CD14-positive monocyte (primary cell): ENCODE measurements at regions not wholly inside any gene's neighbourhood (a gene's known extent, or its start where the extent isn't known, plus 50 kb on each side); places are given as distances from the start of the nearest gene placed in this dataset.

ENCODE experiments used
- DNase-seq, 3 donors: peaks; one replicate each; pipeline ENCODE4 v3.0.0-alpha.2; 2011 to 2022
- H2AFZ ChIP-seq: 2 replicates; pipeline ENCODE4 v1.6.0; 2012; ENCODE audit warnings: mild to moderate bottlenecking, low read depth, low read length, inconsistent platforms; ENCODE audit not compliant: insufficient read depth, poor library complexity, severe bottlenecking
- H3K27ac ChIP-seq, 2 donors: 1 replicate in 1 of 2; 2 replicates in 1 of 2; pipeline ENCODE4 v1.5.1; 2012 to 2013; ENCODE audit warnings: low read length in 2 of 2, control low read depth in 1 of 2, inconsistent platforms in 1 of 2, low read depth in 1 of 2, mild to moderate bottlenecking in 1 of 2
- H3K27me3 ChIP-seq, 2 donors: one replicate each; pipeline versions ENCODE4 v1.6.0 to v1.6.1; 2011 to 2013; ENCODE audit warnings: low read length in 2 of 2; ENCODE audit not compliant: control insufficient read depth in 2 of 2, insufficient read depth in 2 of 2
- H3K36me3 ChIP-seq, 2 donors: replicated peaks in 1 of 2; 1 replicate in 1 of 2; 2 replicates in 1 of 2; pipeline versions ENCODE4 v1.5.1 to v1.6.1; 2012 to 2013; ENCODE audit warnings: low read length in 2 of 2, control low read depth in 1 of 2, inconsistent platforms in 1 of 2, mild to moderate bottlenecking in 1 of 2; ENCODE audit not compliant: insufficient read depth in 2 of 2, control insufficient read depth in 1 of 2
- H3K4me1 ChIP-seq, 2 donors: 1 replicate in 1 of 2; 2 replicates in 1 of 2; pipeline versions ENCODE4 v1.5.1 to v1.6.1; 2012 to 2013; ENCODE audit warnings: low read length in 2 of 2, control low read depth in 1 of 2, inconsistent platforms in 1 of 2, mild to moderate bottlenecking in 1 of 2, moderate library complexity in 1 of 2; ENCODE audit not compliant: insufficient read depth in 2 of 2, control insufficient read depth in 1 of 2
- H3K4me2 ChIP-seq: replicated peaks from 2 replicates; pipeline ENCODE3; 2012; ENCODE audit warnings: low read length, moderate library complexity, mild to moderate bottlenecking; ENCODE audit not compliant: poor library complexity, severe bottlenecking; ENCODE audit errors: extremely low read depth
- H3K4me3 ChIP-seq, 3 experiments: fragments of 200-600 bp in 1 of 3; sonication (generic) in 1 of 3; replicated peaks in 1 of 3; 1 replicate in 2 of 3; 2 replicates in 1 of 3; pipeline ENCODE4 v1.5.1; 2011 to 2013; ENCODE audit warnings: low read length in 3 of 3, mild to moderate bottlenecking in 3 of 3, control low read depth in 2 of 3, low read depth in 2 of 3, inconsistent platforms in 1 of 3, moderate library complexity in 1 of 3
- H3K79me2 ChIP-seq: 2 replicates; pipeline ENCODE4 v1.6.0; 2012; ENCODE audit warnings: mild to moderate bottlenecking, control low read depth, inconsistent platforms, low read length, moderate library complexity; ENCODE audit not compliant: insufficient read depth
- H3K9ac ChIP-seq: 2 replicates; pipeline ENCODE4 v1.6.0; 2017; ENCODE audit warnings: low read length, mild to moderate bottlenecking; ENCODE audit not compliant: insufficient read depth, poor library complexity, severe bottlenecking
- H3K9me3 ChIP-seq, 2 donors: replicated peaks in 1 of 2; 1 replicate in 1 of 2; 2 replicates in 1 of 2; pipeline versions ENCODE4 v1.5.1 to v1.6.1; 2012 to 2013; ENCODE audit warnings: low read length in 2 of 2, control low read depth in 1 of 2; ENCODE audit not compliant: control insufficient read depth in 1 of 2, insufficient read depth in 1 of 2
- H4K20me1 ChIP-seq: 2 replicates; pipeline ENCODE4 v1.6.0; 2012; ENCODE audit warnings: mild to moderate bottlenecking, low read length, control low read depth, moderate library complexity; ENCODE audit not compliant: insufficient read depth
- H3K27ac Mint-ChIP-seq, 7 donors: one replicate each; pipeline ENCODE4 v1.8.0; 2020; ENCODE audit warnings: mild to moderate bottlenecking in 7 of 7, mixed read lengths in 7 of 7, moderate library complexity in 6 of 7, inconsistent platforms in 2 of 7
- H3K27me3 Mint-ChIP-seq, 3 donors: one replicate each; pipeline ENCODE4 v1.8.0; 2021 to 2022; ENCODE audit warnings: low read depth in 3 of 3, mild to moderate bottlenecking in 3 of 3, mixed read lengths in 3 of 3, moderate library complexity in 3 of 3, inconsistent platforms in 1 of 3
- H3K36me3 Mint-ChIP-seq, 2 donors: one replicate each; pipeline ENCODE4 v1.8.0; 2020; ENCODE audit warnings: mixed read lengths in 2 of 2, inconsistent platforms in 1 of 2, mild to moderate bottlenecking in 1 of 2
- H3K4me1 Mint-ChIP-seq: one replicate; pipeline ENCODE4 v1.8.0; 2020; ENCODE audit warnings: mild to moderate bottlenecking, mixed read lengths
- H3K4me3 Mint-ChIP-seq, 2 donors: one replicate each; pipeline ENCODE4 v1.8.0; 2020; ENCODE audit warnings: mild to moderate bottlenecking in 2 of 2, mixed read lengths in 2 of 2, moderate library complexity in 1 of 2
- H3K9me3 Mint-ChIP-seq, 7 donors: one replicate each; pipeline ENCODE4 v1.8.0; 2020 to 2022; ENCODE audit warnings: mixed read lengths in 7 of 7, mild to moderate bottlenecking in 6 of 7, moderate library complexity in 6 of 7, inconsistent platforms in 2 of 7
- WGBS: methylation state at CpG from one replicate; pipeline ENCODE4 v1.1.5; 2013; ENCODE audit warnings: missing lambda C conversion rate; ENCODE audit not compliant: insufficient coverage; 5-methylcytosine and 5-hydroxymethylcytosine counted together
- intact Hi-C, 2 donors: fragments of 100-400 bp; cut with micrococcal nuclease; formaldehyde crosslinking; loops; one replicate each; pipeline versions ENCODE4 v1.15.0 to v1.15.1; 2023
- TF ChIP-seq, protein P1 (sequence below): fragments of 200-600 bp; IDR thresholded peaks from one replicate; pipeline ENCODE4 v1.8.0; 2022; ENCODE audit warnings: antibody characterized with exemption, mild to moderate bottlenecking

DNA sequence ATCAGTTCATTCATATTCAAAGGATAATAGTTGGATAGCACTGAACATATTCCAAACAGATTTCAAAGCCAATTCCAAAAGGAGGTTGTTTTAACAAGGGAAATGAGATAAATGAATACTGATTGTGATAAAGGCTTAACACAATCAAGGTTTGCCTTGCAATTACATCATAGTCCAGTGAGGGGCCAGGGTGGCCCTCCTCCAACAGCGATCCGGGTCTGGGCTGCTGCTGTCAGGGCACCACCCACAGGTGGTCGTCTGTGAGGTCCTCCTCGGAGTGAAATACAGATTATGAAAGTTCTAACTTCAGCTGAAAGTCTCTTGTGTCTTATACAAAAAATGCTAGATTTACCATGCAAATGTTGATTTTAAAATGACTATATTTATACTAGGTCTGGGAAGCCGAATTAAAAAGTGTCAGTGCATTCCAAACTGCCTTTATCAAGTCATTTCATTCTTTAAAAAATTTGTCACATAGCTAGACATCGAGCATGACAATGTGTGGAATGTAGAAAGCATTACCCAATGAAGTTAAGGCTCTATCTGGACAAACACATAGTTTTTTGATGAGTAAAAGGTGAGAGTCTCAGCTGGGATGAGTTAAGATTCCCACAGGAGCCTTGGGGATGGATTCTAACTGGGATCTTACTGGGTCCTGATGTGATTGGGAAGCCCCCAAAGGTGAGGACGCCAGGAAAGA is 65.9 kb upstream of the SLC22A23 start:
- H3K36me3 Mint-ChIP-seq, result no peaks in the 10 kb centered on the region
- Histone ChIP-seq H3K9ac (no peak overlapping the region), H3K4me3 (no peak overlapping the region), H3K4me2 (no peak overlapping the region), H4K20me1 (no peaks in the 10 kb centered on the region), H3K9me3 (no peaks in the 10 kb centered on the region), H3K27ac (no peak overlapping the region), H3K79me2 (no peaks in the 10 kb centered on the region), H3K4me1 (peaks cover 0 to under 1% of the 10 kb centered on the region in 2 donors), H3K36me3 (no peaks in the 10 kb centered on the region), H2AFZ (no peak overlapping the region), H3K27me3 (no peaks in the 10 kb centered on the region)
- no peak overlapping the region for H3K27ac Mint-ChIP-seq
- WGBS, result 93% methylated on average over 3 of the region's 7 CpGs
- no peak overlapping the region for H3K4me3 Mint-ChIP-seq
- peaks cover 0 to 8% (median 0%) of the 10 kb centered on the region in 7 donors for H3K9me3 Mint-ChIP-seq
- H3K27me3 Mint-ChIP-seq, result peaks cover 4 to 6% (median 6%) of the 10 kb centered on the region in 3 donors
- intact Hi-C loops, result no loop called here
- DNase-seq, result no peak
- H3K4me1 Mint-ChIP-seq, result peaks cover under 1% of the 10 kb centered on the region
- TF ChIP-seq, protein P1, sequence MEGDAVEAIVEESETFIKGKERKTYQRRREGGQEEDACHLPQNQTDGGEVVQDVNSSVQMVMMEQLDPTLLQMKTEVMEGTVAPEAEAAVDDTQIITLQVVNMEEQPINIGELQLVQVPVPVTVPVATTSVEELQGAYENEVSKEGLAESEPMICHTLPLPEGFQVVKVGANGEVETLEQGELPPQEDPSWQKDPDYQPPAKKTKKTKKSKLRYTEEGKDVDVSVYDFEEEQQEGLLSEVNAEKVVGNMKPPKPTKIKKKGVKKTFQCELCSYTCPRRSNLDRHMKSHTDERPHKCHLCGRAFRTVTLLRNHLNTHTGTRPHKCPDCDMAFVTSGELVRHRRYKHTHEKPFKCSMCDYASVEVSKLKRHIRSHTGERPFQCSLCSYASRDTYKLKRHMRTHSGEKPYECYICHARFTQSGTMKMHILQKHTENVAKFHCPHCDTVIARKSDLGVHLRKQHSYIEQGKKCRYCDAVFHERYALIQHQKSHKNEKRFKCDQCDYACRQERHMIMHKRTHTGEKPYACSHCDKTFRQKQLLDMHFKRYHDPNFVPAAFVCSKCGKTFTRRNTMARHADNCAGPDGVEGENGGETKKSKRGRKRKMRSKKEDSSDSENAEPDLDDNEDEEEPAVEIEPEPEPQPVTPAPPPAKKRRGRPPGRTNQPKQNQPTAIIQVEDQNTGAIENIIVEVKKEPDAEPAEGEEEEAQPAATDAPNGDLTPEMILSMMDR, result no peak

DNA sequence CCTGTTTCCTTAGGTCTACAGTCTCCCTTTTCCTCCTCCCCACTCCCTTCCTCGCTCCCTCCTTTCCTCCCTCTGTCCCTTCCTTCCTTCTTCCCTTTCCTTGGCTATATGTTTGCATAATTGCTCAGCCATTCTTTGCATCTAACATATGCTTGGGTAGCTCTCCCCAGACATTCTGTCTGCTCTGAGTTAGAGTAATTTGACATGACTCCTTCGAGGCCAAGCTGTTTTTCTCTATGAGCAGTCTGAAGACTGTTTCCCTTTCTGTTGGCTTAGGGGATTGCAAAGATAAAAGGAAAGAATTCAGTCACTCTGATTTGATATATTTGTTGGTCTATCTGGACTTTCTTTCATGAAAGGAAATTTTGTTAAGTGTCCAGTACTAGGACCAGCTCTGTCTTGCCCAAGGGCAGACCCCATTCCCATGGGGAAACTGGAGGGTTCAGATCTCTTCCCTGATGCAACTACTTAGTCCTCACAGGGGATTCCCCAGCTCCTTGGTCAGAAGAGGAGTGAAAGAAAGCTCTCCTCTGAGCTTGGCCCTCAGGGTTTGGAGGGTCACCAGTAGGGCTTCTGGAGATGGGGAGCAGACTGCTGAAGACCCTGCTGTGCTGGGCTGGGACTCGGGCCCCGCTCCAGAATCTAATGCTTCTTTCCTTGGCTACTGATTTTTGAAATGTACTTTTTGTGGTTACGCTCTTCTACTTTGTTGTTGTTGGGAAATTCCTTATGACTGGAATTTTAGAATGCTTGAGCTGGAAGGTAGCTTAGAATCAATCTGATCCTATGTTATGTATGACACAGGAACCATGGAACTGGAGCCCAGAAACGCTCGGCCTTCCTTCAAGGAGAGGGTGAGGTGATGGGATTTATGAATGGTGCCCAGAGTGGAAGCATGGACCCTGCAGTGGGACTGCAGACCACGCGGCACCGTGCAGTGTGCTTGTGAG is 63.7 kb upstream of the SLC22A23 start:
- H3K27me3 Mint-ChIP-seq, result peaks cover 3 to 5% (median 4%) of the 10 kb centered on the region in 3 donors
- TF ChIP-seq, protein P1, result no peak
- Histone ChIP-seq H3K4me3 (no peak overlapping the region), H2AFZ (no peak overlapping the region), H3K9me3 (no peaks in the 10 kb centered on the region), H3K27ac (no peak overlapping the region), H3K27me3 (no peaks in the 10 kb centered on the region), H3K9ac (no peak overlapping the region), H3K4me2 (no peak overlapping the region), H3K4me1 (peaks cover 4 to 7% of the 10 kb centered on the region in 2 donors), H3K36me3 (no peaks in the 10 kb centered on the region), H3K79me2 (no peaks in the 10 kb centered on the region), H4K20me1 (no peaks in the 10 kb centered on the region)
- 93% methylated on average over 9 of the region's 10 CpGs for whole genome bisulfite sequencing
- peaks cover 0 to 5% (median 0%) of the 10 kb centered on the region in 7 donors for H3K9me3 Mint-ChIP-seq
- H3K4me3 Mint-ChIP-seq, result no peak overlapping the region
- intact Hi-C loops, result no loop called here
- H3K27ac Mint-ChIP-seq, result no peak overlapping the region
- DNase-seq, result no peak
- peaks cover 6% of the 10 kb centered on the region for H3K4me1 Mint-ChIP-seq
- H3K36me3 Mint-ChIP-seq, result no peaks in the 10 kb centered on the region
